Mucosa of stomach (tissue), 1 donor: ENCODE measurements at regions not wholly inside any gene's neighbourhood (a gene's known extent, or its start where the extent isn't known, plus 50 kb on each side); places are given as distances from the start of the nearest gene placed in this dataset.

Experiments
- H3K27me3 ChIP-seq: one replicate; pipeline ENCODE4 v1.7.0; 2013; ENCODE audit warnings: mild to moderate bottlenecking, low read length; ENCODE audit not compliant: control insufficient read depth, insufficient read depth
- H3K36me3 ChIP-seq: one replicate; pipeline ENCODE4 v1.7.0; 2013; ENCODE audit warnings: low read length; ENCODE audit not compliant: control insufficient read depth, insufficient read depth
- H3K4me1 ChIP-seq: one replicate; pipeline ENCODE4 v1.7.0; 2013; ENCODE audit warnings: mild to moderate bottlenecking, low read length; ENCODE audit not compliant: control insufficient read depth, insufficient read depth
- H3K4me3 ChIP-seq: one replicate; pipeline ENCODE4 v1.7.0; 2013; ENCODE audit warnings: low read length
- H3K9ac ChIP-seq: one replicate; pipeline ENCODE4 v1.7.0; 2013; ENCODE audit warnings: mild to moderate bottlenecking, low read length, moderate library complexity
- H3K9me3 ChIP-seq: one replicate; pipeline ENCODE4 v1.7.0; 2013; ENCODE audit warnings: mild to moderate bottlenecking, low read length, moderate library complexity; ENCODE audit not compliant: control insufficient read depth
- donor health status: Pancreatic carcinoma.

DNA sequence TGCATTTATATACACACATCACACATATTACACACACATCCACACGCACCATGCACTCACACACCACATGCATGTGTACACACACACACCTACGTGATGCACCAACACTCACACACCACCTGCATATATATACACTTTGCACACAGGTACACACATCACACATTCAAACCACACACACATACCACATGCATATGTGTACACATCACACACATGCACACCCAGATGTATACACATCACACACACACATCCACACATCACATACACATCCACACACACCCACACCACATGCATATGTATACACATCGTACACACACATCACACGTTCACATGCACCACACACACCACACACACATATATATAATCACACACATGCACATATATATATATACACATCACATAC lies 281.8 kb downstream of the IRF8 start:
- H3K36me3 ChIP-seq = no peaks in the 10 kb centered on the region
- no peaks in the 10 kb centered on the region for H3K9me3 ChIP-seq
- H3K4me1 ChIP-seq = no peaks in the 10 kb centered on the region
- H3K27me3 ChIP-seq = no peaks in the 10 kb centered on the region
- no peak overlapping the region for H3K9ac ChIP-seq
- no peak overlapping the region for H3K4me3 ChIP-seq

- no peaks in the 10 kb centered on the region for H3K36me3 ChIP-seq
- no peaks in the 10 kb centered on the region for H3K27me3 ChIP-seq
- no peaks in the 10 kb centered on the region for H3K9me3 ChIP-seq
- H3K9ac ChIP-seq = no peak overlapping the region
- no peak overlapping the region for H3K4me3 ChIP-seq
- H3K4me1 ChIP-seq = no peaks in the 10 kb centered on the region
Observed at GRCh38 chr16:86181526-86181925, 282.6 kb downstream of the IRF8 start.

- H3K36me3 ChIP-seq = no peaks in the 10 kb centered on the region
- H3K9ac ChIP-seq = no peak overlapping the region
- H3K27me3 ChIP-seq = no peaks in the 10 kb centered on the region
- H3K9me3 ChIP-seq = no peaks in the 10 kb centered on the region
- H3K4me1 ChIP-seq = no peaks in the 10 kb centered on the region
- H3K4me3 ChIP-seq = no peak overlapping the region
Observed at GRCh38 chr16:86184185-86184584, 285.2 kb downstream of the IRF8 start.

DNA sequence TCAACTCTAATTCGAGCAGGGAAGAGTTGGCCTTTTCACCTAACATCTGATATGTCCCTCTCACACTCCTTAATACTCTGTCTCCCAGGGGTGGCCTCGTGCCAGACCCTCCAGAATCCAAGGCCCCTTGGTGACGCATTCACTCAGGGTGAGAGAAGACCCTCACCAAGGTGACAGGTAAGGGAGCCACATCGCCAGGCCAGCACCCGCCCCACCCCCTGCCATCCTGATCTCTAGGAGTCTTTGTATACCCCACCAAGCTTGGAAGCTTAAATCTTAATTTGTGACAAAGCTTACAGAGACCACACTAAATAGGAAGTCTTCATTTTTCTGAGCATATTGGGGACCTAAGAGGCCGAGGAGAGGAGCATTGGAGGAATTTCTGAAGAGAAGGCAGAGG lies 286.1 kb downstream of the IRF8 start:
- no peak overlapping the region for H3K9ac ChIP-seq
- no peaks in the 10 kb centered on the region for H3K9me3 ChIP-seq
- no peaks in the 10 kb centered on the region for H3K36me3 ChIP-seq
- no peak overlapping the region for H3K4me3 ChIP-seq
- no peaks in the 10 kb centered on the region for H3K4me1 ChIP-seq
- no peaks in the 10 kb centered on the region for H3K27me3 ChIP-seq

DNA sequence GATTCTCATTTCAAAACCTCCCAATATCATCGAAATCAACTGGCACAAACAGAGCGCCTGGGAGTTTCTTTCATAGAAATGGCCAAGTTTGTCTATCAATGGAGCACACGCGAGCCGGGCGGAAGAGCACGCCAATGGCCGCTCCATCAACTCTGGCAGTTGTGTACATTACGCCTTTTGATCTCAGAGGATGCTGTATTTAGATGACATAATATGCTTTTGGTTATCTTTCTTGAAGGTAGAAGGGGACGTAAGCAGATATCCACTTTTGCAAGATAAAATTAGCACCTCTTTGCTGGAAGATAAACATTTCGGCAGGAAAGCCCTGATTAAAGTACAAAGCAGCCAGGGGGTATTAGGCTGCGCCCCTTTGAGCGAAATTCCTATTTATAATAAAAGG lies 287.4 kb downstream of the IRF8 start:
- Histone ChIP-seq H3K9ac (no peak overlapping the region), H3K4me1 (no peaks in the 10 kb centered on the region), H3K9me3 (no peaks in the 10 kb centered on the region), H3K27me3 (no peaks in the 10 kb centered on the region), H3K36me3 (no peaks in the 10 kb centered on the region), H3K4me3 (no peak overlapping the region)

GRCh38 chr16:86189934-86190333 lies 291.0 kb downstream of the IRF8 start:
- peaks cover 2% of the 10 kb centered on the region for H3K27me3 ChIP-seq
- no peak overlapping the region for H3K9ac ChIP-seq
- H3K9me3 ChIP-seq = no peaks in the 10 kb centered on the region
- peaks cover 2% of the 10 kb centered on the region for H3K4me1 ChIP-seq
- H3K36me3 ChIP-seq = no peaks in the 10 kb centered on the region
- H3K4me3 ChIP-seq = no peak overlapping the region

DNA sequence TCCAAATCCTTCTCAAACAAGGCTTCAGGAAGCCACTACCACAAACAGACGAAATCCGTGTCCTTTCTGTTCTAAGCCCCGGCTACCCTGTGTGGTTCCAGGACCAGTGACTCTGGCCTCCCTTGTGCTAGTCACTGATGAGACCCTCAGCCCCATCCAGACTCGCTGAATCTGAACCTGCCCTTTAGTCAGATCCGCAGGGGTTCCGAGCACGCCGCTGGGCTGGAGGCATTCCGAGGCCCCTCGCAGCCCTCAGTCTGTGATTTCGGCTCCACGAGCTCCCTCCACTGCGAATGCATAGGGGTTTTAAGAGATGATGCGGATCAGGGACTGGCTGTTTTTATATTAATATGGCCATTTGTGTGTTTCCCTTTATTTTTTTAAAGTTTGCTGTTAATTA lies 292.7 kb downstream of the IRF8 start:
- no peak overlapping the region for H3K4me3 ChIP-seq
- peaks cover 2% of the 10 kb centered on the region for H3K27me3 ChIP-seq
- H3K9ac ChIP-seq = peak overlapping the region; percentile 22
- H3K4me1 ChIP-seq = peaks cover 4% of the 10 kb centered on the region
- H3K36me3 ChIP-seq = no peaks in the 10 kb centered on the region
- H3K9me3 ChIP-seq = no peaks in the 10 kb centered on the region

GRCh38 chr16:86193528-86194193 lies 294.7 kb downstream of the IRF8 start:
- no peaks in the 10 kb centered on the region for H3K36me3 ChIP-seq
- H3K9me3 ChIP-seq = no peaks in the 10 kb centered on the region
- peaks cover 11% of the 10 kb centered on the region for H3K27me3 ChIP-seq
- H3K9ac ChIP-seq = no peak overlapping the region
- H3K4me1 ChIP-seq = peaks cover 4% of the 10 kb centered on the region
- no peak overlapping the region for H3K4me3 ChIP-seq

DNA sequence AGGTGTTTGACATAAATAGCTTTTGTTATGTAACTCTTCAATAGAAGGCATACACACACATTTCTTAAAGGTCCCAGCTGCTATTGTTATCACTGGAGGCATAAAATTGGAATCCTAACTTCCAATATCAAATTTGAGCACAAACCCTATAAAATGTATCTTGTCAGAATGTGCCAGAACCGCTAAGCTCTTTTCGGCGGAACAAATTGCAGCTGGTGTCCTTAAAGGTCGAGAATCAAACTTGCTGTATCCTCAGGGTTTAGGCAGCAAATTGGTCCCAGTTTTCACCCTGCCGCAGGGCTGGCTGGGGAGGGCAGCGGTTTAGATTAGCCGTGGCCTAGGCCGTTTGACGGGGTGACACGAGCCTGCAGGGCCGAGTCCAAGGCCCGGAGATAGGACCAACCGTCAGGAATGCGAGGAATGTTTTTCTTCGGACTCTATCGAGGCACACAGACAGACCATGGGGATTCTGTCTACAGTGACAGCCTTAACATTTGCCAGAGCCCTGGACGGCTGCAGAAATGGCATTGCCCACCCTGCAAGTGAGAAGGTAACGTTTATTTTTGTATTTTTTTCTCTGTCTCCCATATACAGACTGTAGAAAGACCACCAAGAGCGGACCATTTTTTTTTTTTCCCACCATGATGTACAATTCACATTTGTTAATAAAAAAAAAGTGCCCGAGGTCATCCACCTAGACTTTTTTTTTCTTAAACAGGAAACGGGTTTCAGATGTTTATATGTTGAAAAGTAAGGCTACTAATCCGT lies 297.1 kb downstream of the IRF8 start:
- Histone ChIP-seq H3K27me3 (peaks cover 19% of the 10 kb centered on the region), H3K9me3 (no peaks in the 10 kb centered on the region), H3K9ac (peak overlapping the region; percentile 61), H3K36me3 (no peaks in the 10 kb centered on the region), H3K4me1 (peaks cover 7% of the 10 kb centered on the region), H3K4me3 (no peak overlapping the region)

GRCh38 chr16:86196687-86197391 lies 297.9 kb downstream of the IRF8 start:
- no peak overlapping the region for H3K4me3 ChIP-seq
- H3K9me3 ChIP-seq = no peaks in the 10 kb centered on the region
- no peaks in the 10 kb centered on the region for H3K36me3 ChIP-seq
- H3K4me1 ChIP-seq = peaks cover 12% of the 10 kb centered on the region
- H3K27me3 ChIP-seq = peaks cover 19% of the 10 kb centered on the region
- H3K9ac ChIP-seq = peak overlapping the region; percentile 61

GRCh38 chr16:86198206-86199118 lies 299.5 kb downstream of the IRF8 start:
- Histone ChIP-seq H3K4me3 (no peak overlapping the region), H3K36me3 (no peaks in the 10 kb centered on the region), H3K9me3 (no peaks in the 10 kb centered on the region), H3K4me1 (peaks cover 12% of the 10 kb centered on the region), H3K27me3 (peaks cover 19% of the 10 kb centered on the region), H3K9ac (peak overlapping the region; percentile 61)
